Activated CD8-positive, alpha-beta memory T cell treated with anti-CD3 and anti-CD28 coated beads, Interleukin-2, amount 50 U/mL, for 24 hours (primary cell): ENCODE measurements at regions not wholly inside any gene's neighbourhood (a gene's known extent, or its start where the extent isn't known, plus 50 kb on each side); places are given as distances from the start of the nearest gene placed in this dataset.

Source experiments
- DNase-seq: peaks from one replicate; pipeline ENCODE4 v3.0.0-alpha.2; 2020; ENCODE audit errors: extremely low read depth

DNA sequence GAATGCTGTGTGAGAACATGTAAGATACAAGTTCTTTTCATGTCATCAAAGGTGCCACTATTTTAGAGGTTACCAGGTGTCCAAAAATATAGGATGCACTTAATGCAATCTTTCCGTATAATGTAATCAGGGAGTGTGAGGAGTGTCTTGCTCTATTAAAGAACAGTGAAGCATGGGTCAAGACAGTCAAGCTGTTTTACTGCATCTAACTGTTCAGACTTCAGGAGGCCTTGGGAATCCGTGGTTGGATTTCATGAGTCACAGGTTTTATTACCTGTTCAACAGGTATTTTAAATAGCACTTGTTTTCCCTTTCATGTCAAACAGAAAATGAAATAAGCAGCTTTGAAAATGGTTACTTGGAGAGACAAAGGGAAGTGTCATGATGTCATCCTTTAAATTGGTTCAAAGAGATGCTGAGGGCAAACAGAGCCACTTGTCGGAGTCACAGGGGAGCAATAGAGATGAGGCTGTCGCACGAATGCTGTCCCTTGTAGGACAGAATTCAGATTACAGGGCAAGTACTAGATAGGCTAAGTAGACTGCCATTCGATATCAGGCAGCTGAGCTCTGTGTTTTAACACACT is 621.5 kb downstream of the QKI start:
- no peak for DNase-seq

DNA sequence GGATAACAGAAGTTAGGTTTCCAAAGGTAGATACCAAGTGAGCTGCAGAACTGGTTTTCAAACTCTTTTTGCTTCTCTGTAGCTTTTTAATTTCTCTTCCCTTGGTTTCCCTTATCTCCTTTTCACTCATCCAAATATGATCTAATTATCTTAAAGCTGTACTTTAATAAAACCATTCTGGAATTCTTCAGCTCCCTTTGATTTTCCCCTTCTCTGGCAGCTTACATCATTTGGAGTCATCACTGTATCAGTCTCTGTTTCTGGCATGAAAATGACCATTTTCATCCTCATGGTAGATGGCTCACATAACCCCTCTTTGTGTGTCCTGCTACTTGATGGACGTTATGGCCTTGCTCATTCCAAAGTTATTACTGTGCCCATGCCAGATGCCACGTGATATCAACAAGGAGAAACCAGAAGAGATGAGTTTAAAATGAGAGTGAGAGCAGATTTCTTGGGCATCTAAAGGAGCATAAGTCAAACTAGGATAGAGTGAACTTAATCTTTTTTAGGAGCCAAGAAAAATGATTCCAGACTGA is 620.2 kb downstream of the QKI start:
- no peak for DNase-seq

DNA sequence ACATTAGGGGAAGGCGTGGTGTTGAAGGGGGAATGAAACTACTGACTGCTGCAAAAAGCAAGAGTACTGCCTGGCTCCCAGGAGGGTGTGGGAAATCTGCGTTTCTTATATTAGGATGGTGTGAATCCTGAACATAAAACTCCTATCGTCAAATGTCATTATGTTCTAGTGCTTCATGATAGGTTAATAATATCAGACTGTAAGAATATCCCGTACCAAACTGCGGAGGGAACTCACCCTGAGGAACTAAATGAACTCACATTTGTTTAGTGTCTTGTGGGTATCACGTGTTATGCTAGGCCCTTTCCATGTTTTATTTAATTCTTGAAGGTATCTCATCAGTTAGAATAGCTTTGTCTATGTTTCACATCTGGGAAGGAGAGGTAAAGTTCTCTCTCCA is 610.7 kb downstream of the QKI start:
- DNase-seq, result no peak

DNA sequence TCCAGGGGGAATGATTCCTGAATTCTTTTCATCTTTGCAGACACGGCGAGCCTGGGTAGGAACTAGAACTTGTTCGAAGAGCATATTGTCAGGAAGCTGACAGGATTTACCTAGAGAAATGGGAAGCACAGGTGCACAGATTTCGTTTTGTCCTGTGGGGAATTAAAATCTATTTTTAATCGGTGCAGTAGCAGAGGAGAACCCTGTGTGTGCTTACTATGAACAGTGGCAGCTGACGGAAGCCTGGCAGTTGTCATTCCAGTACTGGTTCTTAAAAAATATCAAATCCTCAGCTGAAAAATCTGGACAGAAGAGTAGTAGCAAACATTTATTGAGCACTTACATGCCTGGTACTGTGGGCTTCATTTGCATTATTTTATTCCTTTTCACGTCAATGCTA is 609.0 kb downstream of the QKI start:
- no peak for DNase-seq

DNA sequence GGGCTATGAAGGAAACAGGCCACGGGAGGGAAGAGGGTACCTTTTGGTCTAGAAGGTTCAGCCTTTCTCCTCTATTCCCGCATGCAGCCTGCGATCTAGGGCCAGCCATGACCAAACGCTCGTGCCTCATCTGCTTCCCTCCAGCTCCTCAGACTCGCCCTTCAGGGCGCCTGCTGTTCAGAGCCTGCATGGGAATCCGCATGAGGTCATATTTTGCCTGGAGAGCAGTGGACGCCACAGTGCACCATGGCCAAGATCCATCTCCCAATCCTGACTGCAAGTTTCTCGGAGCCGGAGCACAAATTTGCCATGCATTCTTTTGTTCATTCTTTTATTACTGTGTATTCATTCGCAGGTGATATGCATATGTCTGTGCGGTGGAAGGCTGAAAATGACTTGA is 608.1 kb downstream of the QKI start:
- DNase-seq, result no peak

DNA sequence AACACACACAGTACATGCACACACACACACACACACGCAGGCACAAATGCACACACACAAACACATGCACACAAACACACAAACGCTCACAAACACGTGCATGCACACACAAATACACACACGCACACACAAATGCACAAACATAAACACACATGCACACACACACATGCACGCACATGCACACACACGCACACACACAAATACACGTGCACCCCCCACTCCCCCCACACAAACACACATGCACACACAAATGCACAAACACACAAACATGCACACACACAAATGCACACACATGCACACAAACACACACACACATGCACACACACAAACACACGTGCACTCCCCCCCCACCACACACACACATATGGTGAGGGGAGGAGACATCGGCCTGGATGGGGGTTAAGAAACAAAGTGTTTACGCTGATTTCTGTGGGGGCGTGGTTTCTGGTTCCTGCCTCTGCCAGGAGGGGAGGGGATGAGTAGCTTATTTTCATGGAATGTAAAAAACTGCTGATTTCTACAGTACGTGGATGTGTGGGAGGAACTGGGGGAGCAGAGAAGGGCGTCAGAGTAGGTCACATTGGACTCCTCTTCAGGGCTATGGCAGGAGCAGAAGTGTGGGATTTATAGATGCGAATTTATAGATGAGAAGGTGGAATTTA is 607.2 kb downstream of the QKI start:
- DNase-seq, result no peak

DNA sequence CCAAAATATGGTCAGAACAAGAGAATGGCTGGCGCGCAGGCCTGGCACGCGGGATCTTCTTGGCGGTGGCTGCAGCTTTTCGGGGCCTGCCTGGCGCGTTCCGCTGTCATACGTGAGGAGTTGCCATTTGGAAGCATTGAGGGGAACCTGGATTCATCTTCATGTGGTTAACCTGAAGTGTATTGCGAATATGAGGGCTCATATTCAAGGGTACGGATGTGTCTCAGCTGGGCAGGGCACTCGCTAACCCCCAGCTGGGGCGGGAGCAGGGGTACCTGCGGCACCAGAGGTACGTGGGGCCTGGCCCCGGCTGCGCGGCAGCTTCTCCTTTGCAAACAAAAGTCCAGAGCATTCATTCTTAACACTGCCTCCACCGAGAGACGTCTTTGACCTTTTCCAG is 605.6 kb downstream of the QKI start:
- no peak for DNase-seq

DNA sequence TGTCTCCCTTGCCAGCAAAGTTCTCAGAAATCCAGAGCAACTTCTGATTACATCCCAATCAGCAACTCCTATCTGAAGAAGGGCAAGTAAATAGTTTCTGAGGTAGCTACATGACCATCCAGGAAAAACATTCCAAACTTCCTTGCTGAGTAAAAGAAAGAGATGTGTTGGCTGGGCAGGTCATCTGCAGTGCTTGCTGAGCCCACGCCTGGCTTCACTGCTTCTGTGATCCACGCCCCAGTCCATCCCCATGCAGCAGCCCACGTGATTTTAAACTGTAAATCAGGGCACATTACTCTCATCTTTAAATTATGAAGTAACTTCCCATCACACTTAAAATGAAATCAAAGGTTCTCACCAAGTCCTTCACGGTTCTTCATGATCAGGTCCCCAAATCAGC is 603.6 kb downstream of the QKI start:
- no peak for DNase-seq

DNA sequence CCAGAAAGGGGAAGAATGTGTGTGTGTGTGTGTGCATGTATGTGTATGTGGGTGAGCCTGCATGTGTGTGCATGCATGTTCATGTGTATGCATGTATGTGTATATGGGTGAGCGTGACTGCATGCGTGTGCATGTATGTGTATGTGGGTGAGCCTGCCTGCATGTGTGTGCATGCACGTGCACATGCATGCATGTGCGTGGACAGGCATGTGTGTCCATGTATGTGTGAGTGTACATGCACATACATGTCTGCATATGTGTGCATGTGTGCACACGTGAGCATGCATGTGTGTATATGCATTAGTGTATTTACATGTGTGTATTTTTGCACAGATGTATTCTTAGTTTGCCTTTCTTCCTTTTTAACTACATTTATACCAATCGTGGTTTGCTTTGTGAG is 601.5 kb downstream of the QKI start:
- no peak for DNase-seq

DNA sequence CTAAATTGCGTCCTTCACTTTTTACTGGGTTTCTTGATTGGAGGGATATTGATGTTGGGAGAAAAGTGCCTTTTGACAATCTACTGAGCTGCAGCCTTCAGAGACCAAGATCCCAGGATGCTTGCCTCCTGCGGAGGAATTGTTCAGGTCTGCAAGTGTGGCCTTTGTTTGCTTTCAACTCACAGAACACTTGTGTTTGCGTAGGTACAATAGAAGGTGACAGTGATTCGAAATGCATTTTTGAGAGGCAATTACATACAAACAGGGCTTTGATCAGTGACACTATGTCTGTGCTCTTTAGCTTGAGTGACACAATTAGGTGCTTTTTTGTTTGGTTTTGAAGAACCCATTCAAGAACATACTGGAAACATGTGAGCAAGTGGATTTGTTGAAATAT is 600.6 kb downstream of the QKI start:
- no peak for DNase-seq

DNA sequence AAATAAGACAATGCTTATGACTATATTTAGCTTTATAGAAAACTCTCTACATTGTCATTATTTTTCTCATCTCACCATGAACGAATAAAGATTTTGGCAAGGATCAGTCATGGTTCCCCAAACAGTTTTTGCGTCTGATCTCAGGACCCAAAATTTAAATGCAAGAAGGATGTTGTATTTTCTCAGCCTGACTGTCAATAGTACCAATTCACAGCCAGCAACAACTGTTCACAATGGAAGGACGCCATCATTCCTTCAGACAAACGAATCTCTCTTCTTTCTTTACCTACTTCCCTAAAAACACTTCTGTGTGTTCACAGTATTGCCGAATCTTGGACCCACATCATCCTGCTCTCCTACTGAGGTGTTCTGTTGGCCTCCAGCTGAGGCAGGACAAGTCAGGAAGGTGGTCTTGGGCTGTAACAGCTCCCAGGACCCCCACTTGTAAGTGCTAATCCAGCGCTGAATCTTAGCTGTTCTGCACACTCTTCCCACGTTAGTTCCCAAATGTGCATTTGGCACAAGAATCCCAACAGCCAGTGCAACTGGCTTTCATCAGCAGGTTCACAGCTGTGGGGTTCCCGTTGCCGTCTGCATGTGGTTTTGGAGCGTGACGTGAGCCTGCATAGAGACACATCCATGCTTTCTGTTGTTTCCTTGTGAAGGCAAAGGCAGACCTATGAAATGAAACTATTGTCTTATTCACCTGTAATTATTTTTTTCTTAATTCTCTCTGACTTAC is 600.0 kb downstream of the QKI start:
- no peak for DNase-seq

DNA sequence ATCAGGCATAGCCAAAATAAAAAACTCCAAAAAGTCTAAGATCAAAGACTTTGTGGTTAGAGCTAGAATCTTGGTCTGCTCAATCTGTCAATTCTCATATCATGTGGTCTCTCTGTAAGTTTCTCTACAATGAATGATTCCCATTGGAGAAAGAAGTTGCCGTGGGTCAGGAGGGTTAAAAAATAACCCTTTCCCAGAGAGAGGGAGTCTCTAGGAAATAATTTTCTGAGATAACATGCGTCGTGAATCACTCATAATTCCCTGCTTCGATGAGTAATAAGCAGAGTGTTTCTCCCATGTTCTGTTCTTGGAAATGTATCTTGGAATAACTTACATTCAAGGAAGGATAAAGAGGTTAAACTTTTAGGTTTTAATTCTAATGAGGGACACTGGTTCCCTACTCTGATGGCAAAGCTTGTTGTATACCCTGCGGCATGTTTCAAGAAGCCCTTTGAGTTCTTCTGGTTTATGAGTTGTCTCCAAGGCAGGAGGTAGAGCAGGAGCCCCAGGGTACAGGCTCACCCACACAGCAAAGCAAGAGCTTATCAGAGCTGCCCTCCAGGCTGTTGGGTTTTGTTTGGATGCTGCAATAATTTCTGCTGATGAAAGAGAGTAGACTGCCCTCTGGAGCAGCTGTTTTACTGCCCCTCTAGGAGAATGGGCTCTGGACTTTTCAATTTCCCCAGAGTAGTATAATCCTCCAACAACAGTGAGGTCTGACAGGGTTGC is 599.1 kb downstream of the QKI start:
- no peak for DNase-seq

DNA sequence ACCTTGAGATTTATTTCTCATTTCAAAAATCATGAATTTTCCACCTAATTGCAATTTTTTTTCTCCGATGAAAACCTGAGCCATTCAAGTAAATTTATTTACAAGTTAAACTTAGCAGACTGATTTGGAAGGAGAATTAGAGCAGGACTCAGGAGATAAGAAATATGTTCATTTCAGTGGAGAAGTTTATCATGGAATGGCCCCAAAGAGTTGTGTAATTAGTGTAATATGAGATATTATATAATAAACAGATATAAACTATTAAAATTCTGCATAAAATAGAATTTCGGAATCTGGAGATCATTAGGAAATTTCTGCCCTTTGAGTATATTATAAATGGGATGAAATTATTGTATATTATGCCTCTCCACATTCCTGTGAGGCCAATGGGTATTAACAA is 596.8 kb downstream of the QKI start:
- no peak for DNase-seq

DNA sequence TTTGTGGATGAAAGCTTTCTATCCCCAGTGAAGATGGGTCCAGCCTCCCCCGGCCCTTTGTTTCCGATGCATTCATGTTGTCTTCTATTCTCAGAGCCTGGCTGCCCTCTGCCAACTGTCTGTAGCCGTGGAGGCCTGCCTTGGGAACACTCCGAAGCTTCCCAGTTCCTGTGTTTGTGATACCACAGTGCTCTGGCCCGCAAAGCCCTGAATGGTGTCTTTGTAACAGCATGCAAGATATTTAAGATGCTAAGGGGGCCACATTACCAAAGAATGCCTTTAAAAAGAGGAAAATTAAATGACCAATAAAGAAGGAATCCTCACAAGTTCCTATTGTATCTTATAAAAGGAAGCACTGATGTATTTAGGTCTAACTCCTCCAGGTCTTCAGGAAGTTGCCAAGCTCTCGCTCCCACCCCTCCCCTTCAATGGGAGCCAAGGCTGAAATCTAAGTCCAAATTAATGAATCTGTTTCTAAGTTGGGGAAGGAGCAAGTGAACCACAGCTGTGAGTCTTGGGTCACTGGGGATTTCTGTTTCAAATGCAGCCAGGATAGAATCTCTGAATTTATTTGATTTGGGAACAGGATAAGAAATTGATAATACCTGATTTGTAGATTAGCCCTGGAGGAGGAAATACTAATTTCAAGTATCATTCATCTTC is 596.1 kb downstream of the QKI start:
- no peak for DNase-seq

DNA sequence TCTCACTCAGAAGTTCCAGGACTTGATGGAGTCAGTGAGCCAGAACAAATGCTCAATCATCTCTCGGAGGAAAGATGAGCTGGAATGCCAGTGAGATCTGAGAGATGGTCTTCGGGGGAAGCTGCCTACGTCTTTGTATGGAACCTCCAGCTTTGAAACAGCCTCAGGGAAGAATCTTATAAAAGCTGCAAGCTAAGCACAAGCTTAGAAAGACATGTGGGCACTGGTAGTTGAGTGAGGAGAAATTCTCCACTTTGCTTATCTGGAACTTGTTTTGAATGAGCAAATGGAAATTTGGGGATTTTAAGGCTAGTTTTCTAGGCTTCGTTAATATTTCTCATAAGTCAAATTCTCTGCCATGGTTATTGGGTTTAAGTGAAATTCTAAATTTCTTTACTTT is 594.4 kb downstream of the QKI start:
- no peak for DNase-seq

DNA sequence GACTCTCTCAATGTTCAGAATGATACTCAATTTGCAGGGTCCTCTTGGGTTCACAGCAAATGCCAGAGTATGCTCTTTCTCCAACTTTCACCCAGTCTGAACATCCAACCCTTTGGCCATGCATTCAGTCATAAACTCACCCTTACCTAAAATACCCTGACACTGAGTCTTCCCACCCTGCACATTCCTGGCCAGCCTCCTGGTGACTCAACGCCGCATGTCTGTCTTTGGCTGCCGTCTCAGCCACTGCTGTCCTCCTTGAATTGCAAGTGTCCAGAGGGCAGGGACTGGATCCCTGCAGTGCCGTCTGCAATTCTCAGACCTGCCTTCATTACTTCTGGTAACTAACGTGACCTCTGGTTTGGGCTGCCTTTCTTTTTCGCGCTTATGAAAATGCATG is 593.4 kb downstream of the QKI start:
- DNase-seq, result no peak

DNA sequence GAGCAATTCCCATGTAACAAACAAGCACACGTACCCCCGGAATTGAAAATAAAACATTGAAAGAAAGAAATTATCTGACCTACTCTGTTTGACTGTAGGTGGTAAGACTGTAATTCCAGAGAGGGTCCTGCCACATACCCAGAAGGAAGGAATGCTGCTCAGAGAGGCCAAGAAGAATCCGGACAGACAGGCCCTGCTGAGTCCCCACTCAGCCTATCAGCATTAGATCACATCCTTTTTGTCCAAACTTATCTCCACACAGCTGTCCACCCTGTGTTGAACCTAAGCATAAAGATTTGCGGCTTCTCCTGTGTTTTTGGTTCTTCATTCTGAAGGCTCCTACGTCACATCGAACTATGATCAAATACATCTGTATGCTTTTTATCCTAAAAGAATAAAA is 591.9 kb downstream of the QKI start:
- DNase-seq, result no peak

DNA sequence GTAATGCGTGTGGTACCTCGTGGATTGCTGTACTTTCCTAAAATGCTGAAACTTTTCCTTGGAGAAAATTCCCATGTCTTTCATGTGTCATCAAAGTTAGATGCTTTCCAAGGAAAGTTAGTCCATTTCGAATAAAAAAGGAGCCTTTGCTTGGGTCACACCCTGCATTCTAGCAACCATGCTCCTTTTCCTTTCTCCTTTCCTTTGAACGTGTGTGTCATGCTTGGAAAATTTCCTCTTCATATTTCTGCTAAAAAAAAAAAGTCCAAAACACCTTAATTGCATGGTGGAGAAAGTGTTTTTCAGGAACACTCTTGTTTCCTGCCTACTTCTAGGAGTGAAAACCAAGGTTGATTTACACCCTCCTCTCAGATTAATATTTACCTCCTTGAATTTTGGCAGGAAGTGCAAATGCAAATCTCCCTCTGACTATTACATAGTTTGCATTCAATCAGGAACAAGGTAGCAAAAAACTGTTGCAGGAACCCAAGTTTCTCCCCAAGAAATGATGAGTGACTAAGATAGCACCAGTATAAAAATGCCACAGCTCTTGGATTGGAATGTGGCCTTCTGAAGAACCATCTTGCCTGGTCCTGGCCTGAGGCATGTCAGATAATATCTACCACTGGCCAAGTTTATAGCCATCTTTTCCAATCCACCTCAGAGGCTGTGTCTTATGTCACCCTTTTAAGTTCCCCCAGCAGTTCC is 590.6 kb downstream of the QKI start:
- DNase-seq, result no peak

DNA sequence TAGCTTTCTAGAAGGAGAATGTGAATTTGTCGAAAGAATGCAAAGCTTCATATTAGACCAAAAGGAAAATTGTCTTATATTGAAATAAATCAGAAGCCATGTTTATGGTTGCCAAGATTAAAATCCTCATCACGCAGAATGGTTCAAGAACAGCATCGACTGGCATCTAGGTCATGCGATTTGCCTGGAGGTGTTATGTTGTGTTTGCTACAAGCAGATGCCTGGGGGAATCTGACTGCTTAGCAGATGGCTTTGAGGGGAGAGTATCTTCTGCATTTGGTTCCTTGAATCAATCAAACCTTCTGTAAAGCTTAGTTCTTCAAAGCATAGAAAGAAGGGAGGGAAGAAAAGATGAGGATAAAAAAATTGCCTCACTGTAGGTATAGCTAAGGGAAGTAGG is 585.8 kb downstream of the QKI start:
- DNase-seq, result no peak

DNA sequence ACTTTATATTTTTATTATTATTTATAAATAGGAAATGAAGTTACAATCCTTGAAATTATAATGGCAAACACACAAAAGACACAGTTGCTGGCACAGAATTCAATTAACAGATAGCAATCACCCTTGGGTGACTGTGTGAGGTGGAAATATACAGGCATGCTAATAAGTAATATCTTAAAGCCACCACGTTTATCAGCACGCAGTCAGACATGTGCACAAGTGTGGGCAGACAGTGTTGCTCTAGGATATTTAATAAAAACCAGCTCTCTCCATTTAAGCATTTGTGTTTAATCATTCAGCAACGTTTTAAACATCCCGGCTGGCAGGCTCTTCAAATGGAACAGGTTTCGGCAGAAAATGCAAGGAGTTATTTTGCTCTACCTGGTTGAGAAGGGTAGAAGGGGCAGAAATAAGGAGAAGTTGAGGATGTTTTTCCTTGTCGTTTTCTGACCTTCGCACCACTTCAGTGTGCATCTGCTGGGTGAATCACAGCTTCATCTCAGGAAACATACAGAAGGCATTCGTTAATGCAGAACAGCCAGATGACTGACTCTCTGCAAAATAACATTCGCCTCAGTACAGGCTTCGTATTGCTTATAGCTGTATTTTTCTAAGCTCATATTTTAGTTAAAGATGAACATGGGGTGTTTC is 585.1 kb downstream of the QKI start:
- no peak for DNase-seq

DNA sequence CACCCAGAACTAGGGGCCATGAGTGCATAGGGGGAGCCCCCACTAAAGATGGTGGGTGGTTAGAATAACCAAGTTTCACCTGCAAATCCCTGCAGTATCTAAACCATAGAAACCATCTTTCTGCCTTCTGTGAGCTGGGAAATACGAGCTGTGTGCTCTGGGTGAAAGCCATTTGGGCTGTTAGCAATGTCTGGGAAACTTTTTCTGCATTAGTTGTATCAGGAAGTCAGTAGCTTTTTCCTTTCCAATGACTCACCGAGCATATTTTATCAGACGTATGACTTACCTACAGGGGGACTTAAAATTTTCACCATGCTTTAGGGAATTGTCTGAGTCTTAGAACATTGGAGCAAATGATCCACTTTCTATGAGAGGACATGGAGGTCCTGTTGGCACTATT is 584.0 kb downstream of the QKI start:
- no peak for DNase-seq
